ENCODE measurements at regions not wholly inside any gene's neighbourhood (a gene's known extent, or its start where the extent isn't known, plus 50 kb on each side); places are given as distances from the start of the nearest gene placed in this dataset.

DNA sequence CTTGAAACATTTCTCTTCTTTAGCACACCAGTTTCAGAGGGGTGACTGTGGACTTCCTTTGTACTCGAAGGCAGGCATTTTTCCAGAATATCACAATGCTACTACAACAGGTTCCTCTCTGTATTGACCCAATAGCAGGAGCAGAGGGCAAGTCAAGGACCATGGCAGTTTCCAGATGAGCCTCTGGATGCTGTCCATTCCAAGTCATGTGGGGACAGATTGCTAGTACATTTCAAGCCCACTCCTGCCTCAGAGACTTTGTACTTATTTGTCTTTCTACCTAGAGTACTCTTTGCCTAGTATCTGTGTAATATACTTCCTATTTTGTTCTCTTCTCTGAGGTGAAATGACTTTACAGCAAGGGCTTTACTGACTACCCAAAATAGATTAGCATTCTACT lies 373.9 kb downstream of the PIK3C3 start:
- TF ChIP-seq, protein P1, sequence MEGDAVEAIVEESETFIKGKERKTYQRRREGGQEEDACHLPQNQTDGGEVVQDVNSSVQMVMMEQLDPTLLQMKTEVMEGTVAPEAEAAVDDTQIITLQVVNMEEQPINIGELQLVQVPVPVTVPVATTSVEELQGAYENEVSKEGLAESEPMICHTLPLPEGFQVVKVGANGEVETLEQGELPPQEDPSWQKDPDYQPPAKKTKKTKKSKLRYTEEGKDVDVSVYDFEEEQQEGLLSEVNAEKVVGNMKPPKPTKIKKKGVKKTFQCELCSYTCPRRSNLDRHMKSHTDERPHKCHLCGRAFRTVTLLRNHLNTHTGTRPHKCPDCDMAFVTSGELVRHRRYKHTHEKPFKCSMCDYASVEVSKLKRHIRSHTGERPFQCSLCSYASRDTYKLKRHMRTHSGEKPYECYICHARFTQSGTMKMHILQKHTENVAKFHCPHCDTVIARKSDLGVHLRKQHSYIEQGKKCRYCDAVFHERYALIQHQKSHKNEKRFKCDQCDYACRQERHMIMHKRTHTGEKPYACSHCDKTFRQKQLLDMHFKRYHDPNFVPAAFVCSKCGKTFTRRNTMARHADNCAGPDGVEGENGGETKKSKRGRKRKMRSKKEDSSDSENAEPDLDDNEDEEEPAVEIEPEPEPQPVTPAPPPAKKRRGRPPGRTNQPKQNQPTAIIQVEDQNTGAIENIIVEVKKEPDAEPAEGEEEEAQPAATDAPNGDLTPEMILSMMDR (IDR thresholded peaks at IDR 0.05): no peak
- TF ChIP-seq POLR2A (IDR thresholded peaks at IDR 0.05) (no peak), EP300 (IDR thresholded peaks at IDR 0.05) (no peak)
